ENCODE measurements at regions not wholly inside any gene's neighbourhood (a gene's known extent, or its start where the extent isn't known, plus 50 kb on each side); places are given as distances from the start of the nearest gene placed in this dataset.

DNA sequence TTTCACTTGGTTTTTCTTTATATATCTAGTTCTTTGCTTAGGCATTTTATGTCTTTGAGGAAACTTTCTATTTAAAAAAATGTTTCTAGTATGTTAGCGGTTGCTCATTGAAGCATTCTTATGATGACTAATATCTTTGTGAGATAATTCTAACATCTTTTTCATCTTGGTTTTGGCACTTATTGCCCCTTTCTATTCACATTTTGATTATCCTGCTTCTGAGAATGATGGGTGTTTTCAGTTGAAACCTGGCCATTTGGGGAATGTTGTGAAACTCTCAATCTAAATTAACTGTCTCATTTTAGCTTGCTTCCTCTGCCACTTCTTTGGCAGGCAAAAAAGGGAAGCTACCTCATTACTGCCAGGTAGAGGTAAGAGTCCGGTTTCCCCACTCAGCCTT is 683.1 kb downstream of the DOK5 start:
- TF ChIP-seq, protein P1, sequence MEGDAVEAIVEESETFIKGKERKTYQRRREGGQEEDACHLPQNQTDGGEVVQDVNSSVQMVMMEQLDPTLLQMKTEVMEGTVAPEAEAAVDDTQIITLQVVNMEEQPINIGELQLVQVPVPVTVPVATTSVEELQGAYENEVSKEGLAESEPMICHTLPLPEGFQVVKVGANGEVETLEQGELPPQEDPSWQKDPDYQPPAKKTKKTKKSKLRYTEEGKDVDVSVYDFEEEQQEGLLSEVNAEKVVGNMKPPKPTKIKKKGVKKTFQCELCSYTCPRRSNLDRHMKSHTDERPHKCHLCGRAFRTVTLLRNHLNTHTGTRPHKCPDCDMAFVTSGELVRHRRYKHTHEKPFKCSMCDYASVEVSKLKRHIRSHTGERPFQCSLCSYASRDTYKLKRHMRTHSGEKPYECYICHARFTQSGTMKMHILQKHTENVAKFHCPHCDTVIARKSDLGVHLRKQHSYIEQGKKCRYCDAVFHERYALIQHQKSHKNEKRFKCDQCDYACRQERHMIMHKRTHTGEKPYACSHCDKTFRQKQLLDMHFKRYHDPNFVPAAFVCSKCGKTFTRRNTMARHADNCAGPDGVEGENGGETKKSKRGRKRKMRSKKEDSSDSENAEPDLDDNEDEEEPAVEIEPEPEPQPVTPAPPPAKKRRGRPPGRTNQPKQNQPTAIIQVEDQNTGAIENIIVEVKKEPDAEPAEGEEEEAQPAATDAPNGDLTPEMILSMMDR (conservative IDR thresholded peaks at IDR 0.05): no peak
- TF ChIP-seq ZFX (IDR thresholded peaks at IDR 0.05): no peak
